C4-2B (cell line): ENCODE measurements at regions not wholly inside any gene's neighbourhood (a gene's known extent, or its start where the extent isn't known, plus 50 kb on each side); places are given as distances from the start of the nearest gene placed in this dataset.
"Not testable (repeated sequence)": the region's sequence is repeated elsewhere in the genome, so short reads cannot be mapped to it uniquely, and the experiment has no call there.

ENCODE experiments used
- H3K27ac ChIP-seq: fragments of 450-650 bp; 2 replicates; pipeline ENCODE4 v1.5.1; 2017
- ZFX ChIP-seq: fragments of 450-650 bp; IDR thresholded peaks from 2 replicates; pipeline ENCODE4 v1.6.1; 2017
- TF ChIP-seq, protein P1 (sequence below): fragments of 450-650 bp; conservative IDR thresholded peaks from 2 replicates; pipeline ENCODE4 v1.5.1; 2017; ENCODE audit warnings: mild to moderate bottlenecking

DNA sequence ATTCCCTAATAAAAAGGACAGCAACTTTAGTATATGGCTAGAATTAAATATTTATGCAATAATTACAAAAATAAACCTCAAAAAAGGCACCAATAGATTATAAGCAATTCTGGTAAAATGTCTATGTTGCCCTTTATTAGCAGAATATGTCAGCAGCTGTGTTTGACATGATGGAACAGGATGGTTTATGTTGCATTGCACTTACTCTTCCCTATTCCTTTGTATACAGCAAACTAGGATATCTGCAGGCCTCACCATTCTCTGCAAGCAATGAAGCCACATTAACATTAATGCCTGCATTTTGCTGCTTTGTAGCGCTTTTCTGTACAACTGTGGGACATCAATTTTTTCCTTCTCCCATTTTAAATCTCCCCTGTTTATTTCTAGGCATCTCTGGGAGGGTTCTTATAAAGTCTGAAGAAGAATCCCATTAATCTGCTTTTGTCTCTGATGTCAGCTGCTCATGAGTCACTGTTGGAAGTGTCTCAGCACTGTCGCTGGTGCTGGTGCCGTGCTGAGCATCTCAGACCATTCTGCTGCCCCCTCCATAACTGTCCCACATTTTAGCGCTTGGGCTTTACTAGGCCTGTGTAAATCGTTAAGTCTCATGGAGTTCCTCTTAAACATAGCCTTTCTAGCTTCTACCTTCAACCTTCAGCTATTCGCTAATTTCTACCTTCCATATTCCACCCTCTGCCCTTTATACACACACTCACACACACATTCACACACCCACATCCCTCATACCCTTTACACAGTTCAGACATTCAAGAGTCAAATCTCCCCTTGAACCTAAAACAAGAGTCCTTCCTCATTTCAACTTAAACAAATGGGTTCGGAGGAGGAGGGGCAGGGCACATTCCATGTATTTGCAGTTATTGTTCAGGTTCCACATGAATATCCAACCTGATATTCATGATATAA lies 64.4 kb upstream of the TRHDE start:
- TF ChIP-seq, protein P1, sequence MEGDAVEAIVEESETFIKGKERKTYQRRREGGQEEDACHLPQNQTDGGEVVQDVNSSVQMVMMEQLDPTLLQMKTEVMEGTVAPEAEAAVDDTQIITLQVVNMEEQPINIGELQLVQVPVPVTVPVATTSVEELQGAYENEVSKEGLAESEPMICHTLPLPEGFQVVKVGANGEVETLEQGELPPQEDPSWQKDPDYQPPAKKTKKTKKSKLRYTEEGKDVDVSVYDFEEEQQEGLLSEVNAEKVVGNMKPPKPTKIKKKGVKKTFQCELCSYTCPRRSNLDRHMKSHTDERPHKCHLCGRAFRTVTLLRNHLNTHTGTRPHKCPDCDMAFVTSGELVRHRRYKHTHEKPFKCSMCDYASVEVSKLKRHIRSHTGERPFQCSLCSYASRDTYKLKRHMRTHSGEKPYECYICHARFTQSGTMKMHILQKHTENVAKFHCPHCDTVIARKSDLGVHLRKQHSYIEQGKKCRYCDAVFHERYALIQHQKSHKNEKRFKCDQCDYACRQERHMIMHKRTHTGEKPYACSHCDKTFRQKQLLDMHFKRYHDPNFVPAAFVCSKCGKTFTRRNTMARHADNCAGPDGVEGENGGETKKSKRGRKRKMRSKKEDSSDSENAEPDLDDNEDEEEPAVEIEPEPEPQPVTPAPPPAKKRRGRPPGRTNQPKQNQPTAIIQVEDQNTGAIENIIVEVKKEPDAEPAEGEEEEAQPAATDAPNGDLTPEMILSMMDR: no peak
- no peak for TF ChIP-seq ZFX

GRCh38 chr12:72209086-72209485 lies 63.1 kb upstream of the TRHDE start:
- TF ChIP-seq ZFX: no peak
- TF ChIP-seq, protein P1: no peak
- H3K27ac ChIP-seq: no peak overlapping the region

More for the DNA sequence above, 64.4 kb upstream of the TRHDE start:
- H3K27ac ChIP-seq: no peak overlapping the region

- no peak overlapping the region for H3K27ac ChIP-seq
- TF ChIP-seq ZFX: no peak
- TF ChIP-seq, protein P1: no peak
Measured at GRCh38 chr12:72214163-72214562, 58.0 kb upstream of the TRHDE start.

GRCh38 chr12:72215287-72215686 lies 56.9 kb upstream of the TRHDE start:
- H3K27ac ChIP-seq: not testable (repeated sequence)

- no peak overlapping the region for H3K27ac ChIP-seq
- TF ChIP-seq, protein P1: no peak
- no peak for TF ChIP-seq ZFX
Measured at GRCh38 chr12:72219937-72220336, 52.2 kb upstream of the TRHDE start.
